ENCODE measurements at regions not wholly inside any gene's neighbourhood (a gene's known extent, or its start where the extent isn't known, plus 50 kb on each side); places are given as distances from the start of the nearest gene placed in this dataset.

- H3K4me3 ChIP-seq (ENCODE audit: control extremely low read depth in 1 of 5, extremely low read depth in 1 of 5, insufficient read depth in 1 of 5, low read depth in 2 of 5, low read length in 4 of 5) = no peak overlapping the region
- no peak overlapping the region for H3K9ac ChIP-seq (ENCODE audit: low read length)
- no peaks in the 10 kb centered on the region for H3K27me3 Mint-ChIP-seq
- H3K79me2 ChIP-seq (ENCODE audit: control insufficient read depth, insufficient read depth, low read length) = no peaks in the 10 kb centered on the region
- no peak overlapping the region for H3K27ac ChIP-seq (ENCODE audit: low read length in 2 of 2)
- DNase-seq (no peak), ATAC-seq (ENCODE audit: low read depth) (no peak)
- no peaks in the 10 kb centered on the region for H3K36me3 ChIP-seq (replicated peaks in 1 of 2; ENCODE audit: control extremely low read depth in 1 of 2, control insufficient read depth in 1 of 2, extremely low read depth in 1 of 2, insufficient read depth in 2 of 2, low read length in 1 of 2)
- H3K27ac Mint-ChIP-seq = no peak overlapping the region
- H3K27me3 ChIP-seq (replicated peaks in 1 of 4; ENCODE audit: control extremely low read depth in 1 of 4, control insufficient read depth in 3 of 4, insufficient read depth in 4 of 4, low read length in 3 of 4) = no peaks in the 10 kb centered on the region
- CTCF ChIA-PET = no interaction called here
- no peak overlapping the region for H2AFZ ChIP-seq (ENCODE audit: insufficient read depth, low read depth, low read length, poor library complexity, severe bottlenecking)
- no peak overlapping the region for H3K4me3 Mint-ChIP-seq
- peaks cover 0 to 14% (median 0%) of the 10 kb centered on the region in 3 donors for H3K9me3 ChIP-seq (ENCODE audit: control extremely low read depth in 1 of 3, control insufficient read depth in 2 of 3, insufficient read depth in 1 of 3, low read length in 2 of 3)
- no peak overlapping the region for H3K4me2 ChIP-seq (replicated peaks; ENCODE audit: low read depth, low read length, poor library complexity, severe bottlenecking)
- intact Hi-C loops (cut with micrococcal nuclease) = no loop called here
- WGBS (ENCODE audit: insufficient coverage) = 91% methylated on average over 8 of the region's 16 CpGs
- POLR2A ChIA-PET = no interaction called here
- H3K4me1 ChIP-seq (ENCODE audit: control insufficient read depth in 2 of 2, insufficient read depth in 2 of 2, low read length in 2 of 2) = no peaks in the 10 kb centered on the region
- no peaks in the 10 kb centered on the region for H4K20me1 ChIP-seq (ENCODE audit: control insufficient read depth, insufficient read depth, low read length, poor library complexity, severe bottlenecking)
- no peaks in the 10 kb centered on the region for H3K9me3 Mint-ChIP-seq (ENCODE audit: insufficient read depth)
- TF ChIP-seq EZH2 (IDR thresholded peaks at IDR 0.05; ENCODE audit: borderline replicate concordance, insufficient read depth, low read depth, low read length, poor library complexity, severe bottlenecking) (no peak), CTCF (IDR thresholded peaks at IDR 0.05) (no peak)
- H3K4me1 Mint-ChIP-seq = no peaks in the 10 kb centered on the region
Observed at GRCh38 chr22:47354668-47355387, 592.4 kb downstream of the TBC1D22A start.

- POLR2A ChIA-PET = no interaction called here
- H3K27ac Mint-ChIP-seq = no peak overlapping the region
- ATAC-seq (ENCODE audit: low read depth) = no peak
Observed at GRCh38 chr22:47352920-47353700, 590.7 kb downstream of the TBC1D22A start.

More at GRCh38 chr22:47352920-47353700, 590.7 kb downstream of the TBC1D22A start:
- H4K20me1 ChIP-seq (ENCODE audit: control insufficient read depth, insufficient read depth, low read length, poor library complexity, severe bottlenecking) = no peaks in the 10 kb centered on the region
- CTCF ChIA-PET = no interaction called here
- Mint-ChIP-seq H3K4me3 (no peak overlapping the region), H3K27me3 (no peaks in the 10 kb centered on the region), H3K9me3 (ENCODE audit: insufficient read depth) (no peaks in the 10 kb centered on the region), H3K4me1 (no peaks in the 10 kb centered on the region)
- H3K4me3 ChIP-seq (ENCODE audit: control extremely low read depth in 1 of 5, extremely low read depth in 1 of 5, insufficient read depth in 1 of 5, low read depth in 2 of 5, low read length in 4 of 5) = no peak overlapping the region
- DNase-seq = no peak
- no peak overlapping the region for H3K9ac ChIP-seq (ENCODE audit: low read length)
- no peaks in the 10 kb centered on the region for H3K27me3 ChIP-seq (replicated peaks in 1 of 4; ENCODE audit: control extremely low read depth in 1 of 4, control insufficient read depth in 3 of 4, insufficient read depth in 4 of 4, low read length in 3 of 4)
- H3K36me3 ChIP-seq (replicated peaks in 1 of 2; ENCODE audit: control extremely low read depth in 1 of 2, control insufficient read depth in 1 of 2, extremely low read depth in 1 of 2, insufficient read depth in 2 of 2, low read length in 1 of 2) = no peaks in the 10 kb centered on the region
- H3K79me2 ChIP-seq (ENCODE audit: control insufficient read depth, insufficient read depth, low read length) = no peaks in the 10 kb centered on the region
- peaks cover 0 to 14% (median 0%) of the 10 kb centered on the region in 3 donors for H3K9me3 ChIP-seq (ENCODE audit: control extremely low read depth in 1 of 3, control insufficient read depth in 2 of 3, insufficient read depth in 1 of 3, low read length in 2 of 3)
- no peak overlapping the region for H2AFZ ChIP-seq (ENCODE audit: insufficient read depth, low read depth, low read length, poor library complexity, severe bottlenecking)
- TF ChIP-seq CTCF (IDR thresholded peaks at IDR 0.05) = no peak
- no peak for TF ChIP-seq EZH2 (IDR thresholded peaks at IDR 0.05; ENCODE audit: borderline replicate concordance, insufficient read depth, low read depth, low read length, poor library complexity, severe bottlenecking)
- WGBS (ENCODE audit: insufficient coverage) = 86% methylated on average over 15 of the region's 18 CpGs
- intact Hi-C loops (cut with micrococcal nuclease) = no loop called here
- H3K4me1 ChIP-seq (ENCODE audit: control insufficient read depth in 2 of 2, insufficient read depth in 2 of 2, low read length in 2 of 2) = no peaks in the 10 kb centered on the region
- no peak overlapping the region for H3K4me2 ChIP-seq (replicated peaks; ENCODE audit: low read depth, low read length, poor library complexity, severe bottlenecking)
- H3K27ac ChIP-seq (ENCODE audit: low read length in 2 of 2) = no peak overlapping the region
